ENCODE measurements at regions not wholly inside any gene's neighbourhood (a gene's known extent, or its start where the extent isn't known, plus 50 kb on each side); places are given as distances from the start of the nearest gene placed in this dataset.

DNA sequence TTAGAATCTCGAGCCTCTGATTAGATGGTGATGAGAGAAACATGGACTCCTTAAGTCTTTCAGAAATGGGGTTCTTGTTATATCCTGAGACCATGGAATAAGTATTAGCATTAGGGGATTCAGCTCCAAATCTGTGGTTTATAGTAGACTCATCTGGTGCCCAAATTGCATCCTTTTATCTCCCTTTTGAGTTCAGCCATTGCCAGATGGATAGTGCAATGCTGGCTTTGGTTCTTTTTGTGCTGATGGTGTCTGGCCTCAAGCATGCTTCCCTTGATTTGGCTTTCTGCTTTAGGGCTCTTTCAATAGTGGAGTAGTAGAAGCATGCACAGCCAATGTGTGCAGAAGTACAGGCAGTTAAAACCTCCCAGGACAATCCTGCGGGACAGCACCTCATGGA, 306.4 kb downstream of the TSN start:
- Histone ChIP-seq H3K4me2 (no peak overlapping the region), H3K4me1 (no peaks in the 10 kb centered on the region), H3K36me3 (no peaks in the 10 kb centered on the region), H3K27me3 (no peaks in the 10 kb centered on the region), H3K79me2 (ENCODE audit: low read depth) (no peaks in the 10 kb centered on the region), H3K9ac (no peak overlapping the region), H2AFZ (replicated peaks) (no peak overlapping the region), H3K27ac (no peak overlapping the region), H3F3A (ENCODE audit: low read depth) (no peaks in the 10 kb centered on the region), H3K9me3 (ENCODE audit: low read depth) (no peaks in the 10 kb centered on the region), H3K4me3 (no peak overlapping the region), H4K20me1 (ENCODE audit: low read depth) (no peaks in the 10 kb centered on the region)
- H3K27me3 Mint-ChIP-seq (ENCODE audit: insufficient read depth, low read depth), result peaks cover 5% of the 10 kb centered on the region
- no peaks in the 10 kb centered on the region for H3K36me3 Mint-ChIP-seq
- H3K4me3 Mint-ChIP-seq, result no peak overlapping the region
- no peak overlapping the region for H3K27ac Mint-ChIP-seq
- H3K4me1 Mint-ChIP-seq, result peaks cover 9% of the 10 kb centered on the region
- H3K9me3 Mint-ChIP-seq, result no peaks in the 10 kb centered on the region
- TF ChIP-seq EZH2 (IDR thresholded peaks at IDR 0.05) (no peak), EZH2phosphoT487 (IDR thresholded peaks at IDR 0.05) (no peak)
- TF ChIP-seq, protein P1, sequence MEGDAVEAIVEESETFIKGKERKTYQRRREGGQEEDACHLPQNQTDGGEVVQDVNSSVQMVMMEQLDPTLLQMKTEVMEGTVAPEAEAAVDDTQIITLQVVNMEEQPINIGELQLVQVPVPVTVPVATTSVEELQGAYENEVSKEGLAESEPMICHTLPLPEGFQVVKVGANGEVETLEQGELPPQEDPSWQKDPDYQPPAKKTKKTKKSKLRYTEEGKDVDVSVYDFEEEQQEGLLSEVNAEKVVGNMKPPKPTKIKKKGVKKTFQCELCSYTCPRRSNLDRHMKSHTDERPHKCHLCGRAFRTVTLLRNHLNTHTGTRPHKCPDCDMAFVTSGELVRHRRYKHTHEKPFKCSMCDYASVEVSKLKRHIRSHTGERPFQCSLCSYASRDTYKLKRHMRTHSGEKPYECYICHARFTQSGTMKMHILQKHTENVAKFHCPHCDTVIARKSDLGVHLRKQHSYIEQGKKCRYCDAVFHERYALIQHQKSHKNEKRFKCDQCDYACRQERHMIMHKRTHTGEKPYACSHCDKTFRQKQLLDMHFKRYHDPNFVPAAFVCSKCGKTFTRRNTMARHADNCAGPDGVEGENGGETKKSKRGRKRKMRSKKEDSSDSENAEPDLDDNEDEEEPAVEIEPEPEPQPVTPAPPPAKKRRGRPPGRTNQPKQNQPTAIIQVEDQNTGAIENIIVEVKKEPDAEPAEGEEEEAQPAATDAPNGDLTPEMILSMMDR (IDR thresholded peaks at IDR 0.05), result no peak
- no peak for DNase-seq (ENCODE audit: low spot score)

DNA sequence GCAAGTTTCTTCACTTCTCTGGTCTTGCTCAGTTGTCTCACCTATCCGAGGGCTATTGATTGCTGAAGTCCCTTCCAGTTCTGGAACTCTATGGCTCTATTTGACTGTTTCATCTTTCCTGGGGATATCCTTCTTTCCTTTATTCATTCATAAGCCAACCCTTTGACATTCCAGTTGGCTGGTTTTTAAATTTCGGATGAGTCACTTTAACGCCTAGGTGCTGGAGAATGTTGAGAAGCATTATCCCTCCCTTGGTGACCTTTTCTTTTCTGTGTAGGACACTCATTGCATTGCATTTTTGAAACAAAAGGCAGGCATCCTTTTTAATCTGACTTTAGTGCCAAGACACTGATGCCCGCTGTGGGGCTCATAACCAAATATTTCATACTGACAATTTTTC, 307.1 kb downstream of the TSN start:
- H3K4me3 Mint-ChIP-seq, result no peak overlapping the region
- H3K4me1 Mint-ChIP-seq, result peaks cover 9% of the 10 kb centered on the region
- no peaks in the 10 kb centered on the region for H3K27me3 ChIP-seq
- no peaks in the 10 kb centered on the region for H3K9me3 ChIP-seq (ENCODE audit: low read depth)
- H3K36me3 ChIP-seq, result no peaks in the 10 kb centered on the region
- no peaks in the 10 kb centered on the region for H3K9me3 Mint-ChIP-seq
- H3K27me3 Mint-ChIP-seq (ENCODE audit: insufficient read depth, low read depth), result peaks cover 5% of the 10 kb centered on the region
- no peaks in the 10 kb centered on the region for H3K36me3 Mint-ChIP-seq
- H3K79me2 ChIP-seq (ENCODE audit: low read depth), result no peaks in the 10 kb centered on the region
- no peaks in the 10 kb centered on the region for H4K20me1 ChIP-seq (ENCODE audit: low read depth)
- H2AFZ ChIP-seq (replicated peaks), result no peak overlapping the region
- H3K27ac Mint-ChIP-seq, result no peak overlapping the region
- TF ChIP-seq, protein P1 (IDR thresholded peaks at IDR 0.05), result no peak
- TF ChIP-seq EZH2 (IDR thresholded peaks at IDR 0.05) (no peak), EZH2phosphoT487 (IDR thresholded peaks at IDR 0.05) (no peak)
- H3K4me1 ChIP-seq, result no peaks in the 10 kb centered on the region
- no peak for DNase-seq (ENCODE audit: low spot score)
- no peak overlapping the region for H3K4me3 ChIP-seq
- H3K9ac ChIP-seq, result no peak overlapping the region
- no peak overlapping the region for H3K27ac ChIP-seq
- no peak overlapping the region for H3K4me2 ChIP-seq
- H3F3A ChIP-seq (ENCODE audit: low read depth), result no peaks in the 10 kb centered on the region

DNA sequence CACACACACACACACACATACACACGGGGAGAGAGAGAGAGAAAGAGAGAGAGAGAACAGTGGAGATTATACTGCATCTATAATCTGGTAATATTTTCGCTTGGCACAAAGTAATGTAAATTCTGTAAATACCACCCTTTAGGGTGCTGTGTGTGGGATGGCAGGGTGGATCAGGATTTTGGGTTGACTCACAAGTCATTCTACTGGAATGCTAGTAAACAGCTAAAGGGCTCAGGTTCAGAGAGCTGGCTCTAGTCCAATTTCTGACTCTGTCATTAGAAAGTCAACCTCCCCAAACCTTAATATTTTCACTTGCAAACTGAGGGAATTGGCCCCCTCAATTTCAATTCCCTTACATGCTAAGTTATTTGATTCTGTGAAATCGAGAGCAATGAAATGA, 308.3 kb downstream of the TSN start:
- Mint-ChIP-seq H3K27ac (no peak overlapping the region), H3K4me3 (no peak overlapping the region), H3K9me3 (no peaks in the 10 kb centered on the region), H3K4me1 (peaks cover 14% of the 10 kb centered on the region), H3K27me3 (ENCODE audit: insufficient read depth, low read depth) (peaks cover 2% of the 10 kb centered on the region), H3K36me3 (no peaks in the 10 kb centered on the region)
- H3F3A ChIP-seq (ENCODE audit: low read depth), result no peaks in the 10 kb centered on the region
- H3K9ac ChIP-seq, result no peak overlapping the region
- TF ChIP-seq EZH2phosphoT487 (IDR thresholded peaks at IDR 0.05) (no peak), EZH2 (IDR thresholded peaks at IDR 0.05) (no peak)
- TF ChIP-seq, protein P1 (IDR thresholded peaks at IDR 0.05), result no peak
- no peaks in the 10 kb centered on the region for H3K36me3 ChIP-seq
- no peaks in the 10 kb centered on the region for H3K27me3 ChIP-seq
- H3K4me3 ChIP-seq, result no peak overlapping the region
- H3K27ac ChIP-seq, result no peak overlapping the region
- H4K20me1 ChIP-seq (ENCODE audit: low read depth), result no peaks in the 10 kb centered on the region
- no peaks in the 10 kb centered on the region for H3K4me1 ChIP-seq
- H3K4me2 ChIP-seq, result no peak overlapping the region
- no peaks in the 10 kb centered on the region for H3K9me3 ChIP-seq (ENCODE audit: low read depth)
- no peak for DNase-seq (ENCODE audit: low spot score)
- H2AFZ ChIP-seq (replicated peaks), result no peak overlapping the region
- H3K79me2 ChIP-seq (ENCODE audit: low read depth), result no peaks in the 10 kb centered on the region

All from neural progenitor cell (in vitro differentiated cells).